ENCODE measurements at regions not wholly inside any gene's neighbourhood (a gene's known extent, or its start where the extent isn't known, plus 50 kb on each side); places are given as distances from the start of the nearest gene placed in this dataset.

DNA sequence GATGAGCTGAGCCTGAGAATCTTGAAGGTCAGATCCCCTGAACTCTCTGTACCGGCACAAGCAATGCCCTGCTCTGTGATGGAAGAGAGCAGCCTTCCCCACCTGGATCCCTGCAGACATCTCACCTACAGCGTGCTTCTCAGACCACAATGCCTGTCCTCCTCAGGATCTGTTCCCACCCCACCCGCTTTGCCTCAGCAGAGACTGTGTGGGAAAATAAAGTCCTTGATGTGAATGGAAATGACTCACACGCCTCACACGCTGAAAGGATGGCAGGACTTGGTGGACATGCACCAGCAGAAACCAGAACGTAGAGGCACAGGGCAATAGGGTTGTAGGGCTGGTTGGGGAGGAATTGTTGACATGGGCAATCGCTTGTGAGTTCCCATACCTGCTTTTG lies 117.9 kb upstream of the POU3F3 start:
- TF ChIP-seq EZH2 (IDR thresholded peaks at IDR 0.05; ENCODE audit: borderline replicate concordance, low read depth, low read length, severe bottlenecking): no peak
- TF ChIP-seq, protein P1, sequence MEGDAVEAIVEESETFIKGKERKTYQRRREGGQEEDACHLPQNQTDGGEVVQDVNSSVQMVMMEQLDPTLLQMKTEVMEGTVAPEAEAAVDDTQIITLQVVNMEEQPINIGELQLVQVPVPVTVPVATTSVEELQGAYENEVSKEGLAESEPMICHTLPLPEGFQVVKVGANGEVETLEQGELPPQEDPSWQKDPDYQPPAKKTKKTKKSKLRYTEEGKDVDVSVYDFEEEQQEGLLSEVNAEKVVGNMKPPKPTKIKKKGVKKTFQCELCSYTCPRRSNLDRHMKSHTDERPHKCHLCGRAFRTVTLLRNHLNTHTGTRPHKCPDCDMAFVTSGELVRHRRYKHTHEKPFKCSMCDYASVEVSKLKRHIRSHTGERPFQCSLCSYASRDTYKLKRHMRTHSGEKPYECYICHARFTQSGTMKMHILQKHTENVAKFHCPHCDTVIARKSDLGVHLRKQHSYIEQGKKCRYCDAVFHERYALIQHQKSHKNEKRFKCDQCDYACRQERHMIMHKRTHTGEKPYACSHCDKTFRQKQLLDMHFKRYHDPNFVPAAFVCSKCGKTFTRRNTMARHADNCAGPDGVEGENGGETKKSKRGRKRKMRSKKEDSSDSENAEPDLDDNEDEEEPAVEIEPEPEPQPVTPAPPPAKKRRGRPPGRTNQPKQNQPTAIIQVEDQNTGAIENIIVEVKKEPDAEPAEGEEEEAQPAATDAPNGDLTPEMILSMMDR (IDR thresholded peaks at IDR 0.05; ENCODE audit: borderline replicate concordance, extremely low read depth, low read length, poor library complexity, severe bottlenecking): no peak
- ATAC-seq (ENCODE audit: insufficient read depth, low read depth) (no peak), DNase-seq (no peak)
- Histone ChIP-seq H3K4me3 (ENCODE audit: low read depth in 1 of 2, low read length in 2 of 2) (no peak overlapping the region), H3K9me3 (ENCODE audit: insufficient read depth, low read length, severe bottlenecking) (peaks cover 2% of the 10 kb centered on the region), H4K20me1 (ENCODE audit: insufficient read depth, low read length) (no peaks in the 10 kb centered on the region; the same call in 1 of the 2 replicates), H3K4me1 (ENCODE audit: insufficient read depth, low read length) (peaks cover 15% of the 10 kb centered on the region), H3K4me2 (ENCODE audit: insufficient read depth, low read length) (no peak overlapping the region), H3K27ac (ENCODE audit: low read length) (no peak overlapping the region), H2AFZ (ENCODE audit: low read depth, low read length) (no peak overlapping the region), H3K79me2 (ENCODE audit: insufficient read depth, low read length) (no peaks in the 10 kb centered on the region), H3K9ac (ENCODE audit: low read depth, low read length) (no peak overlapping the region), H3K36me3 (ENCODE audit: insufficient read depth, low read length) (no peaks in the 10 kb centered on the region), H3K27me3 (ENCODE audit: insufficient read depth, low read length, poor library complexity) (no peaks in the 10 kb centered on the region)

DNA sequence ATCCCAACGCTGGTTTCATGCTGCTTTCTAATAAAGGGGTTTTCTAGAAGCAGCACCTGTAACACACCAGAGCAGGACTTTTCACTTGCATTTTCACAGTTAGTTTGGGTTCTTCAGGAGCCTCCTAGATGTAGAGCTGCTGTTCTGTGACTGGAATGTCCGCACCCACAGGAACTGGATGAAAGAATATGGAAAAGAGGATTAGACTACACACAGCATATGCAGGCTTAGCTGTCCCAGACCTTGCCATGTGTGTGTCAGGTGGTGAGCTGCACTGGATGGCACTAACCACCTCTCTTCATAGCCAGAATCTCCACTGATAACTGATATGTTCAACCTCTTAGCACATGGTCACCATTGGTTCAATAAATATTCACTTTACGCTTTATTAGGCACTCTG lies 112.1 kb upstream of the POU3F3 start:
- no peak overlapping the region for H2AFZ ChIP-seq (ENCODE audit: low read depth, low read length)
- no peaks in the 10 kb centered on the region for H3K36me3 ChIP-seq (ENCODE audit: insufficient read depth, low read length)
- DNase-seq (no peak), ATAC-seq (ENCODE audit: insufficient read depth, low read depth) (no peak)
- H3K4me3 ChIP-seq (ENCODE audit: low read depth in 1 of 2, low read length in 2 of 2): no peak overlapping the region
- no peak overlapping the region for H3K9ac ChIP-seq (ENCODE audit: low read depth, low read length)
- no peaks in the 10 kb centered on the region for H3K4me1 ChIP-seq (ENCODE audit: insufficient read depth, low read length)
- no peak overlapping the region for H3K27ac ChIP-seq (ENCODE audit: low read length)
- H3K9me3 ChIP-seq (ENCODE audit: insufficient read depth, low read length, severe bottlenecking): no peaks in the 10 kb centered on the region
- H3K4me2 ChIP-seq (ENCODE audit: insufficient read depth, low read length): no peak overlapping the region
- H3K79me2 ChIP-seq (ENCODE audit: insufficient read depth, low read length): no peaks in the 10 kb centered on the region
- H4K20me1 ChIP-seq (ENCODE audit: insufficient read depth, low read length): no peaks in the 10 kb centered on the region
- TF ChIP-seq, protein P1 (IDR thresholded peaks at IDR 0.05; ENCODE audit: borderline replicate concordance, extremely low read depth, low read length, poor library complexity, severe bottlenecking): no peak
- TF ChIP-seq EZH2 (IDR thresholded peaks at IDR 0.05; ENCODE audit: borderline replicate concordance, low read depth, low read length, severe bottlenecking): no peak
- H3K27me3 ChIP-seq (ENCODE audit: insufficient read depth, low read length, poor library complexity): peaks cover 2% of the 10 kb centered on the region

DNA sequence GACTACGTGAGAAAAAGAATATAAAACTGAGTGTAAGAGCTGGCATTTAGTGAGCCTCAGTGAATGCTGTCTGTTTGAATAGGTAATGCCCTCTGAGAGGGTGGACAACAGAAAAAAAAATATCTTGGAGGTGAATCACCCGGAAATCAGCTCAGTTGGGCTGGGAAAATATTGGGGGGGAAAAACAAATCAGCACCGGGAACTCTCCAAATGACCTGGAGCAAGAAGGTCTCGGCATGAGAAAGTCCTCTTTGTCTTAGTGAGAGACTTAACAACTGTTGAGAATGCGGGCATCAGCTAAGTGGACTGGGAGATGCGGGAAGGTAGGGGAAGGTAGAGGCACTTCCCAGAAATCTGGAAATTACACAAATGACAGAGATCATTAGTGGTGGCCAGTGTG lies 109.4 kb upstream of the POU3F3 start:
- H3K4me2 ChIP-seq (ENCODE audit: insufficient read depth, low read length): no peak overlapping the region
- no peak overlapping the region for H3K4me3 ChIP-seq (ENCODE audit: low read depth in 1 of 2, low read length in 2 of 2)
- H3K27me3 ChIP-seq (ENCODE audit: insufficient read depth, low read length, poor library complexity): peaks cover 2% of the 10 kb centered on the region
- no peaks in the 10 kb centered on the region for H3K36me3 ChIP-seq (ENCODE audit: insufficient read depth, low read length)
- no peaks in the 10 kb centered on the region for H3K9me3 ChIP-seq (ENCODE audit: insufficient read depth, low read length, severe bottlenecking)
- no peaks in the 10 kb centered on the region for H3K79me2 ChIP-seq (ENCODE audit: insufficient read depth, low read length)
- DNase-seq (no peak), ATAC-seq (ENCODE audit: insufficient read depth, low read depth) (no peak)
- TF ChIP-seq, protein P1 (IDR thresholded peaks at IDR 0.05; ENCODE audit: borderline replicate concordance, extremely low read depth, low read length, poor library complexity, severe bottlenecking): no peak
- no peak for TF ChIP-seq EZH2 (IDR thresholded peaks at IDR 0.05; ENCODE audit: borderline replicate concordance, low read depth, low read length, severe bottlenecking)
- H3K4me1 ChIP-seq (ENCODE audit: insufficient read depth, low read length): no peaks in the 10 kb centered on the region
- no peak overlapping the region for H3K9ac ChIP-seq (ENCODE audit: low read depth, low read length)
- no peaks in the 10 kb centered on the region for H4K20me1 ChIP-seq (ENCODE audit: insufficient read depth, low read length)
- no peak overlapping the region for H3K27ac ChIP-seq (ENCODE audit: low read length)
- H2AFZ ChIP-seq (ENCODE audit: low read depth, low read length): no peak overlapping the region

DNA sequence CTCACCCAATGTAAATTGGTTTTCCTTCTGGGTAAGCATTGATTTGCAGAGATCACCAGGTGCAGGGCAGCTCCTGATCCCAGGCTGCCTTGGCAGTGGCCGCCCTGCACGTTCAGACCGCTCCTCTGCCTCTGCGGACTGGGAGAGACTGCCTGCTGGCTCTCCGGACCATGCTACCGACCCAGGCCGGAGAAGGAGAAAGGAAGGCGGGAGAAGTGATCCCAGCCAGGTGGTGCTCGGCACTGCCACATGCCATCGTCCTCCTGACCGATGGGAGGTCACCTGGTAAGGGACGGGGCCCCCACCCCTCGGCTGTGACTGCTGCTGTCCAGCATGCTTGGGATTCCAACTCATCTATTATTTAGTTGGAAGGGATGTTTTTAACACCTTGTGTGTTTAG lies 108.1 kb upstream of the POU3F3 start:
- no peak overlapping the region for H2AFZ ChIP-seq (ENCODE audit: low read depth, low read length)

More for the DNA sequence above, 108.1 kb upstream of the POU3F3 start:
- Histone ChIP-seq H4K20me1 (ENCODE audit: insufficient read depth, low read length) (no peaks in the 10 kb centered on the region), H3K36me3 (ENCODE audit: insufficient read depth, low read length) (no peaks in the 10 kb centered on the region), H3K9ac (ENCODE audit: low read depth, low read length) (no peak overlapping the region), H3K79me2 (ENCODE audit: insufficient read depth, low read length) (no peaks in the 10 kb centered on the region), H3K4me3 (ENCODE audit: low read depth in 1 of 2, low read length in 2 of 2) (no peak overlapping the region), H3K9me3 (ENCODE audit: insufficient read depth, low read length, severe bottlenecking) (no peaks in the 10 kb centered on the region), H3K4me1 (ENCODE audit: insufficient read depth, low read length) (no peaks in the 10 kb centered on the region), H3K4me2 (ENCODE audit: insufficient read depth, low read length) (no peak overlapping the region), H3K27ac (ENCODE audit: low read length) (no peak overlapping the region), H3K27me3 (ENCODE audit: insufficient read depth, low read length, poor library complexity) (peaks cover 2% of the 10 kb centered on the region)
- DNase-seq: no peak
- TF ChIP-seq EZH2 (IDR thresholded peaks at IDR 0.05; ENCODE audit: borderline replicate concordance, low read depth, low read length, severe bottlenecking): no peak
- TF ChIP-seq, protein P1 (IDR thresholded peaks at IDR 0.05; ENCODE audit: borderline replicate concordance, extremely low read depth, low read length, poor library complexity, severe bottlenecking): no peak
- ATAC-seq (ENCODE audit: insufficient read depth, low read depth): no peak
